ENCODE measurements at regions not wholly inside any gene's neighbourhood (a gene's known extent, or its start where the extent isn't known, plus 50 kb on each side); places are given as distances from the start of the nearest gene placed in this dataset.
A peak's percentile ranks its signal among the peaks of the same experiment; 100 is the strongest.

DNA sequence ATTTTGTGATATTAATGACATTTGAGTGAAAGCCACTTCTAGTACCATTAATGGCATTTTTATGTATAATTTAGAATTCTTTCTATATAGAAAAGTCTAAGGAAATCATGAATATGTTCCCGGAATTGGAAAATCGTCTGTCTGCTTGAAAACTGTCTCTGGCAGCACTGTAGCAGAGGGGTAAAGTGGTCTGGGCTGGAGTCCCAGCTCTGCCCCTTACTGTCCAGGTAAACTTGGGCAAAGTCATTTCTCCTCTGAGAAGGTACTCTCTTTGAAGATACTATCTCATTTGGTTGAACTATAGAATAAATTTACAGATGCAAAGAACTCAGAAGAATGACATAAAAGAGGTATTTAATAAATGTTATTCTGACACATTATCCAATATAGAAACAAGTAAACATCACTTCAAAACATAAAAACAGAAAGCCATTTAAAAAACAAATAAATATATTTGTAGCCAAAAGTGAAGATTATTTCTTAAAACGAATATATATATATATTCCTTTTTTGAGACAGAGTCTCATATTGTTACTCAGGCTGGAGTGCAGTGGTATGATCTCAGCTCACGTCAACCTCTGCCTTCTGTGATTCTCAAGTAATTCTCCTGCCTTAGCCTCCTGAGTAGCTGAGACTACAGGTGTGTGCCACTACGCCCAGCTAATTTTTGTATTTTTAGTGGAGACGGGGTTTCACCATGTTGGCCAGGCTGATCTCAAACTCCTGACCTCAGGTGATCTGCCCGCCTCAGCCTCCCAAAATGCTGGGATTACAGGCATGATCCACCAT, 149.8 kb upstream of the ITGA4 start:
- ATAC-seq (peak; percentile 24 to 27), DNase-seq (no peak)
- POLR2A ChIA-PET = interaction anchor here (1.0 to 11.5 kb wide), 5 partner anchors 37 to 167 kb away, joined by 3 to 128 read pairs (median 3); partner anchors contain the start of gene ITGA4
- H3K27me3 Mint-ChIP-seq = no peaks in the 10 kb centered on the region
- no peaks in the 10 kb centered on the region for H3K36me3 Mint-ChIP-seq
- peak overlapping the region; percentile 92 to 100 (median 96) for H3K27ac Mint-ChIP-seq
- H3K9me3 Mint-ChIP-seq = no peaks in the 10 kb centered on the region
- peak overlapping the region; percentile 59 to 92 (median 78) for H3K4me3 Mint-ChIP-seq
- peaks cover 40 to 80% (median 68%) of the 10 kb centered on the region in 4 donors for H3K4me1 Mint-ChIP-seq

DNA sequence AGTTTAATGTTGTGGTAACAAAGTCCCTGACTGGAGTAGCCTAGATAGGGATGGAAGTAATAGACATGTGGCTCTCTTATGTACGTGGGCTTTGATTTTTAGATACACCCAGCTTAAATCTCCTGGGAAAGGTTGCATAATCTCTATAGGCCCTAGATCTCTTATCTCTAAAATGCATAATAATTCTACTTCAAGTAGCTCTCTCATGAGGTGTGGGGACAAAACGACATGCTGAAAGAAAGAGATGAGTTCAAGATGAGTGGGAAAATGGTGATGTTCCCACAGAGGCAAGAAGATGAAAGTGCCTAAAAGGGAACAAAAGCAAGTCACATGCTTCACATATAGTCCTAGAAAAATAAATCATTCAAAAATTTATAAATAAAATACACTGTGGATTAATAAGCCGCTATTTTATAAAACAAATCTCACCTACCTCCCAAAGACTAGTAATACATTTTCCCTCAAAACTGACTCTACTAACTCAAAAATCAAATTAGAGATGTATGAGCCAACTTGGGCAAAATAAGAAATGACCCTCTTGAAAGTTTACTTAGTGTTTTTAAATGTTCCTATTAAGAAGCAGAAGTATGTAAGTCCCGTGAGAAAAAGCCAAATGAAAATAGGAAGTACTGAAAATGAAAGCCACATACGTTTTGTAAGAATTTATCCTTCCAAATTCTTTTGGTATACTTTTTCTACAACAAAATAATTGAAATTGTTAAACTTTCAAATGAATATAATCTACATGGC, 148.2 kb upstream of the ITGA4 start:
- POLR2A ChIA-PET = interaction anchor here (0.7 to 11.5 kb wide), 12 partner anchors 8 to 187 kb away, joined by 3 to 128 read pairs (median 5); partner anchors contain the start of gene ITGA4
- no peaks in the 10 kb centered on the region for H3K9me3 Mint-ChIP-seq
- peak in 1 of 10 donors; percentile 32 for DNase-seq
- peak overlapping the region; percentile 92 to 100 (median 96) for H3K27ac Mint-ChIP-seq
- H3K27me3 Mint-ChIP-seq = no peaks in the 10 kb centered on the region
- peaks cover 46 to 88% (median 79%) of the 10 kb centered on the region in 4 donors for H3K4me1 Mint-ChIP-seq
- H3K4me3 Mint-ChIP-seq = peak overlapping the region; percentile 73 to 92 (median 86)
- no peak for ATAC-seq
- no peaks in the 10 kb centered on the region for H3K36me3 Mint-ChIP-seq

DNA sequence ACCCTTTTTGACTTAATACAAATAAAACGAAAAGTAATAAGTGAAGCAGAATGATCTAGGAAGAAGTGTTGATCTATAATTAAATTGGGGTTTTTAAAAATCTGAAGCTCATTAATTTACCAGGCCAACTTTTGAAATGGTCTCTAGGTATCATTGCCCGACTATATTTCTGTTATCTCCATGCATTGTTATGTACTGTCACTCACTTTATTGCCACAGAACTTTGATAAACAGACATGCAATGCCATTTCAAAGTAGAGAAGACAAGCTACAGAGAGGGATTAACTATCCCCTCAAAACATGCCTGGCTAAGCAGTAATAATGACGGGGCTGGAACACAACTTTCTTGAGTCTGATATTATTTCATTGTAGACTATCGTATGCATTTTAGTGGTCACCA, 147.6 kb upstream of the ITGA4 start:
- no peaks in the 10 kb centered on the region for H3K9me3 Mint-ChIP-seq
- peak overlapping the region; percentile 73 to 92 (median 86) for H3K4me3 Mint-ChIP-seq
- POLR2A ChIA-PET = interaction anchor here (0.7 to 11.5 kb wide), 11 partner anchors 9 to 187 kb away, joined by 3 to 128 read pairs (median 5); partner anchors contain the start of gene ITGA4
- H3K27ac Mint-ChIP-seq = peak overlapping the region; percentile 92 to 100 (median 96)
- ATAC-seq (no peak), DNase-seq (no peak)
- H3K27me3 Mint-ChIP-seq = no peaks in the 10 kb centered on the region
- no peaks in the 10 kb centered on the region for H3K36me3 Mint-ChIP-seq
- H3K4me1 Mint-ChIP-seq = peaks cover 43 to 88% (median 78%) of the 10 kb centered on the region in 4 donors

DNA sequence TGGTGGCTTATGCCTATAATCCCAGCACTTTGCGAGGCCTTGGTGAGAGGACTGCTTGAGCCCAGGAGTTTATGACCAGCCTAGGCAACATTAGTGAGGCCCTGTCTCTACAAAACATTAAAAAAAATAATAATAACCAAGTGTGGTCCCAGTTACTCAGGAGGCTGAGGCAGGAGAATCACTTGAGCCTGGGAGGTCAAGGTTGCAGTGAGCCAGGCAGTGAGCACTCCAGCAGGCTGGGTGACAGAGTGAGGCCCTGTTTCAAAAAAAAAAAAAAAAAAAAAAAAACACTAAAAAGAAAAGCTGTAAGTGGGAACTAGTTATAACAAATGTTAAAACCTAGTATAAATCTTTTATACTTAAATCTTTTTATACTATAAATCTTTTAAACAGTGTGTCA, 146.2 kb upstream of the ITGA4 start:
- ATAC-seq (no peak), DNase-seq (no peak)
- Mint-ChIP-seq H3K27me3 (no peaks in the 10 kb centered on the region), H3K4me1 (peaks cover 34 to 79% (median 66%) of the 10 kb centered on the region in 4 donors), H3K36me3 (no peaks in the 10 kb centered on the region), H3K9me3 (no peaks in the 10 kb centered on the region), H3K4me3 (no peak overlapping the region), H3K27ac (peak overlapping the region in 7 of 10 donors; percentile 10 to 98 (median 75))
- POLR2A ChIA-PET = interaction anchor here (0.5 to 11.5 kb wide), 10 partner anchors 7 to 180 kb away, joined by 3 to 128 read pairs (median 4); partner anchors contain the start of gene ITGA4

DNA sequence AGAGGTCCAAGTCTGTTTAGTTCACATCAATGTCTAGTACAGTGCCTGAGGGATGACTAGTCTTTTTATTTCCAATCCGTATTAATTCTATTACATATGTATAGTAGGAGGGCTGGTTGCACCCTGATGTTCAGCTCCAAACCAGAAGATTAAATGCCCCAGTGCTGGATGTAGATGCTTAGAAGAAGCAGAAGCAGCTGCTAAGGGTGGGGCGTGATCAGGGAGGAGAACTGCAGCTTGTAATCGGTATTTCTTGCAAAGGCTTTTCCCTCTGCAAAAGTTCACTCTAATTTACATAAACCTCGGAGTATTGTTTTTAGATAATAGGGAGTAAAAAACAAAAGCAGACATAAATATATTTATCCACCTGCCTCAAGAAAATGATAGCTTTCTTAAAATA, 145.3 kb upstream of the ITGA4 start:
- Mint-ChIP-seq H3K27me3 (no peaks in the 10 kb centered on the region), H3K4me1 (peaks cover 33 to 70% (median 60%) of the 10 kb centered on the region in 4 donors), H3K4me3 (peak overlapping the region; percentile 48 to 86 (median 79)), H3K27ac (peak overlapping the region; percentile 89 to 98 (median 97)), H3K9me3 (no peaks in the 10 kb centered on the region), H3K36me3 (peaks cover 0 to 2% (median 0%) of the 10 kb centered on the region in 3 donors)
- DNase-seq (peak in 1 of 10 donors; percentile 31), ATAC-seq (peak; percentile 27 to 31)
- POLR2A ChIA-PET = interaction anchor here (0.5 to 11.5 kb wide), 15 partner anchors 8 to 204 kb away, joined by 3 to 128 read pairs (median 4); partner anchors contain the start of gene ITGA4

DNA sequence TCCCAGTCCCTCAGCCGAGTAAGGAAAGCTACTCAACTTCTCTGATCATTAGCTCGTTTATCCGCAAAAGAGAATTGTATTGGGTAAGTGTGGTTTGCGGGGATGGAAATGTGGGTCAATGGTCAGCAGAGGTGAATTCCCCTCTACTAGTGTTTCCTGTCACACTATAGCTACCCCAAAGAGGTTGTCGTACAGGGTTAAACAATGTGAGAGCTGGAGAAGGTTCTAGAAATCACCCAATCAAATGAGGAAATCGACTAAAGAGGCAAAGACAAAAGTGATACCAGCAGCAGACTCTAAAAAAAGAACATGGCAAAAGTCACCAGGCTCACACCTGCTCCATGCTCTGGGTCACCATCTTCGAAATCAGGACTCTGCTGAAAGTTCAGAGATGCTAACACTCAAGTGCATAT, 144.7 kb upstream of the ITGA4 start:
- H3K36me3 Mint-ChIP-seq = peaks cover 0 to 4% (median 0%) of the 10 kb centered on the region in 3 donors
- H3K27me3 Mint-ChIP-seq = no peaks in the 10 kb centered on the region
- peak overlapping the region; percentile 48 to 86 (median 79) for H3K4me3 Mint-ChIP-seq
- H3K4me1 Mint-ChIP-seq = peaks cover 30 to 66% (median 55%) of the 10 kb centered on the region in 4 donors
- ATAC-seq (peak; percentile 62 to 68), DNase-seq (peak in 2 of 10 donors; percentile 27 to 45)
- peak overlapping the region; percentile 89 to 98 (median 97) for H3K27ac Mint-ChIP-seq
- H3K9me3 Mint-ChIP-seq = no peaks in the 10 kb centered on the region
- POLR2A ChIA-PET = interaction anchor here (0.9 to 11.5 kb wide), 13 partner anchors 9 to 332 kb away, joined by 3 to 128 read pairs (median 4); partner anchors contain the start of genes ITGA4 and UBE2E3

DNA sequence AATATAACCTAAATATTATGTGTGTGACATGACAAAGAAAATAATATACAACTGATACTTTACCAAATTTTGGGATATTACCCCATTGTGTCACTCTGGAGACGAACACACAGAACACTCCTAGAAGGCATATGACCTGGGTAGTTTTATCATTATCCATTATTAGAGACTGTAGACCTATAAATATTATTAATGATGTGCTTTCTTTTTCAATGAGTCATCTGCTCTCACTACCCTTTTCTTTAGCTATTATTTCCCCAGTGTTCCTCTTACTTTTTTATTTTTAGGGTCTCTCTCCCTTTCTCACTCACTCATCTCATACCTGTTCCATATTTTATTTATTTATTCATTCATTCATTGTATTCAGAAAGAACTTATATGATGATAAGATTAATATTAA, 143.3 kb upstream of the ITGA4 start:
- POLR2A ChIA-PET = interaction anchor here (1.0 to 11.5 kb wide), 2 partner anchors 144 to 333 kb away, joined by 4 to 128 read pairs; partner anchors contain the start of genes ITGA4 and UBE2E3
- DNase-seq (no peak), ATAC-seq (no peak)
- peak overlapping the region in 7 of 10 donors; percentile 40 to 86 (median 81) for H3K4me3 Mint-ChIP-seq
- H3K9me3 Mint-ChIP-seq = no peaks in the 10 kb centered on the region
- H3K36me3 Mint-ChIP-seq = peaks cover 0 to 5% (median 0%) of the 10 kb centered on the region in 3 donors
- H3K27ac Mint-ChIP-seq = peak overlapping the region; percentile 89 to 98 (median 97)
- peaks cover 25 to 56% (median 43%) of the 10 kb centered on the region in 4 donors for H3K4me1 Mint-ChIP-seq
- no peaks in the 10 kb centered on the region for H3K27me3 Mint-ChIP-seq

DNA sequence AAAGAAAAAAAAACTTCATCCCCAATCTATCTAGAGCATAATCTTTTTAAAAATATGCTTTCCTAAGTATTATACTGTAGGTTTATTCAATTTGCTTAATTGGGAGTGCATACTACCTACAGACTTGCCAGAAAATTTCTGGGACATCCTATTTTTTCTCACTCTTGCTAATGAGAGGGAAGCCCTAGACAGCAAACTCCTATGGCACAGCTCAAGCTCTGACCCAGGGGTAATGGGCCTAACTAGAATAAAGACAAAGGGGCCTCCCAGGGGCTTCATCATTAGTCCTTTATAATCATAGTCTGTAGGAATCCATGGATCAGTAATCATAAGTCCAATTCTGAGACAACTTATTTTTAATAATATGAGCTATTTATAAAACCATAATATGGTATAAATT, 142.6 kb upstream of the ITGA4 start:
- Mint-ChIP-seq H3K36me3 (peaks cover 0 to 5% (median 0%) of the 10 kb centered on the region in 3 donors), H3K4me3 (peak overlapping the region in 8 of 10 donors; percentile 3 to 81 (median 36)), H3K9me3 (no peaks in the 10 kb centered on the region), H3K27me3 (no peaks in the 10 kb centered on the region), H3K27ac (peak overlapping the region; percentile 68 to 98 (median 97)), H3K4me1 (peaks cover 20 to 53% (median 38%) of the 10 kb centered on the region in 4 donors)
- DNase-seq = no peak
- ATAC-seq = no peak
- POLR2A ChIA-PET = interaction anchor here (0.8 to 11.5 kb wide), 2 partner anchors 9 to 143 kb away, joined by 3 to 128 read pairs; partner anchors contain the start of gene ITGA4

DNA sequence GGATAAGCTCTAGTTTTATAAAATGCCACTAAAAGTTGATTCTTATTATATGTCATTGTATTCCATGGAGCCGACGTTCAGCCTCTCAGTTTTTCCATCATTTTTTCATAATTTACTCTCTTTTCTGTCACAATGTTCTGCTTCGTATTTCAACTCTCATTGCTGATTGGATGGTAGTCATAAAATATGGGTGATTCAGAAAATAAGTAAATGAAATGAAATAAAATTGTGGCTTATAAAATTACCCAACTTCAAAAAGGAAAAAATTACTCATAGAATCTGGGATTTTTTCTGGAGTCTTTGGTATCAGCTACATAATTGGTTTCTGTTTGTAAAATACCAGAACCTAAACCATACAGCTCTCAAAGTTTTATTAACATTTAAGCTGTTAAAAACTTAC, 139.7 kb upstream of the ITGA4 start:
- Mint-ChIP-seq H3K36me3 (peaks cover 2 to 9% (median 4%) of the 10 kb centered on the region in 3 donors), H3K4me1 (peaks cover 13 to 47% (median 33%) of the 10 kb centered on the region in 4 donors), H3K9me3 (no peaks in the 10 kb centered on the region), H3K4me3 (no peak overlapping the region), H3K27me3 (no peaks in the 10 kb centered on the region), H3K27ac (no peak overlapping the region)
- no peak for ATAC-seq
- DNase-seq = no peak
- POLR2A ChIA-PET = interaction anchor here (1.0 to 1.6 kb wide), 2 partner anchors 8 to 13 kb away, joined by 5 read pairs; no protein-coding TSS in a partner anchor

DNA sequence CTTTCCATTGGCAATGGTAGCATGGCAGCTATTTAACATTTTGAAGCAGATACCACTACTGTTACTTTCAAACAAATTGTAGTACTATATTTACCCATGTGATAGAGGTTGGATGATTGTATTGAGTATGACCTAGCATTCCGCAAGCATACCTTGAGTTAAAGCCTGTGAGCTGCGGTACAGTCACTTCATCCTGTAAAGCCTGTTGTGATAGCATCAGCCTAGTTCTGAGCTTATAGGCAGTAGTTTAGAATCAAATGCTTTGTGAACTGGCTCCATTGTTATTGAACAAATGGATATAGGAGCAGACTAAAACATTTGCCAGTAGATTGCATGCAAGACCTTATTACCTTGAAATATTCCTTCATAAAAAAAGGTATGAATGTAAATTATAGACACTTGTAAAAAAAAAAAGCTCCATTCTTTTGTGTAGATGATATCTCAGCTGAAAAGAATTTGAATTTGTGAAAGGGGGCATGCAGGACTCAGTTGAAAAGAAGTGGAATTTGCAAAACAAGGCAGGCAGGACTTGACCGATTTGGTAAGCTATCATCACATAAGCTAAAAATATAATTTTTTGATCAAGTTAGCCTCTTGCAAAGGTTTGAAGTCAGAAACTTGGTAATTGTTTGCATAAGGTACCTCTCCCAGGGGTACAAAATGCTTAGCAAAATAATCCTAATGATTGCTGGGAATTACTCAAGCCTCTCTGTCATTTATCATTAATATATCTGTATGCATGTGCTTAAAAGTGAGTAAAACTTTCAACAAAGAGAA, 138.5 kb upstream of the ITGA4 start:
- Mint-ChIP-seq H3K36me3 (peaks cover 5 to 16% (median 11%) of the 10 kb centered on the region in 3 donors), H3K27me3 (no peaks in the 10 kb centered on the region), H3K4me1 (peaks cover 15 to 36% (median 21%) of the 10 kb centered on the region in 4 donors), H3K27ac (peak overlapping the region in 3 of 10 donors; percentile 1 to 59 (median 22)), H3K4me3 (no peak overlapping the region), H3K9me3 (peaks cover 0 to 6% (median 0%) of the 10 kb centered on the region in 9 donors)
- ATAC-seq = no peak
- no peak for DNase-seq
- POLR2A ChIA-PET = interaction anchor here (0.7 to 1.7 kb wide), 9 partner anchors 9 to 139 kb away, joined by 3 to 9 read pairs (median 4); no protein-coding TSS in a partner anchor

DNA sequence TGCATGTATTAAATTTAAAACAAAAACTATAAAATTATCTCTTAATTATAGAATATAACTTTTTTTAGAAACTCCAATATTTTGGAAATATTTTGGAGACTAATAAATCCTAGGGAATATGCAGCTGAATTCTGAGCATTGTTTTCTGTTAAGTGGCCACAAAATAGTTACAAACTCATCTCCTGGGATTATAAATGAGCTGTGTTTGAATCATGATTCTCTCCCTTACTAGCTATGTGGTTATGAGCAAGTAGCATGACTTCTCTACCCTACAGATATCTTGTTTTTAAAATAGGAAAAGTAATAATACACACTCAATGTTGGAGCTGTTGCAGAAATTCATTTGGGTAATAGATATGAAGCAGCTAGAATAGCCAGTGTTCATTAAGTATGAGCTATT, 137.9 kb upstream of the ITGA4 start:
- Mint-ChIP-seq H3K36me3 (peaks cover 5 to 20% (median 15%) of the 10 kb centered on the region in 3 donors), H3K4me3 (no peak overlapping the region), H3K27me3 (no peaks in the 10 kb centered on the region), H3K27ac (no peak overlapping the region), H3K4me1 (peaks cover 12 to 34% (median 16%) of the 10 kb centered on the region in 4 donors), H3K9me3 (peaks cover 0 to 11% (median 0%) of the 10 kb centered on the region in 9 donors)
- ATAC-seq (no peak), DNase-seq (no peak)
- POLR2A ChIA-PET = interaction anchor here (0.7 to 1.7 kb wide), 6 partner anchors 8 to 65 kb away, joined by 3 to 11 read pairs (median 6); no protein-coding TSS in a partner anchor

Measured in naive thymus-derived CD8-positive, alpha-beta T cell (primary cell).